ENCODE measurements at regions not wholly inside any gene's neighbourhood (a gene's known extent, or its start where the extent isn't known, plus 50 kb on each side); places are given as distances from the start of the nearest gene placed in this dataset.
"Not testable (repeated sequence)": the region's sequence is repeated elsewhere in the genome, so short reads cannot be mapped to it uniquely, and the experiment has no call there.

DNA sequence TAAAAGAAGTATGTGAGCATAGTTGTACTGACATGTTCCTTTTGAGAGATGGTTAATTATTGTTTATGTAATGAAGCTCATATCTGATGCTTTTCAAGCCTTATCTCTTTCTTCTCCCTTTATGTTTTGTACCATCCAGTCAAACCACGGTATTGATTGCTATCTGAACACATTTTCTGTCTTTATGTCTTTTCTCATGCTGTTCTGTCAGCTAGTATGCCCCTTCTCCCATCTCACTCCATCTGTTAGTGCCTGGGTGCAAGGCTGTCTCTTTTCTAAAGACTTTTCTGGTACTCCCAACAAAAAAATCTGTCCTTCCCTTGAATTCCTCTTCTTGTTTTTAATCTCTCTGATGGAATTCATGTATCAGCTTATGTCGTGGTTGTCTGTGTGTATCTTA lies 883.8 kb upstream of the IGFBP7 start:
- DNase-seq, result no peak

- no peak for DNase-seq
Measured at GRCh38 chr4:57989430-57989829, 879.2 kb upstream of the IGFBP7 start.

DNA sequence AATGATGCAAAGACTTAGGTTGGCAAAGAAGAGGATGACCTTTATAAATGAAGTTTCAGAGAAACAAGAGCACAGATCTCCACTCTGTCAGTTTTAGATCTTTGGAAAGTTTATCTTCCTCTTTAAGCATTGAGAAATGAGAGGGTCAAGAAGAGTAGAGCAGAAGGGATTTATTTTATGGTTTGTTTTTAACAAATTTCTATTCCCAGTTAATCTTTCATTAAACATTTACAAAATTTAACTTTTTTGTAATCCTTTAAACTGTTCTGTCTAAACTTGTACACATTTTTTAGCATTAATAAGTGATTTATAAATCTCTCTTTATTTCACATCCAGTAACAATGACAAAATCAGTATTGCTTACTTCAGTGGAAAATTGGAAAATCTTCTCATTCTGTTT lies 875.0 kb upstream of the IGFBP7 start:
- DNase-seq, result no peak

DNA sequence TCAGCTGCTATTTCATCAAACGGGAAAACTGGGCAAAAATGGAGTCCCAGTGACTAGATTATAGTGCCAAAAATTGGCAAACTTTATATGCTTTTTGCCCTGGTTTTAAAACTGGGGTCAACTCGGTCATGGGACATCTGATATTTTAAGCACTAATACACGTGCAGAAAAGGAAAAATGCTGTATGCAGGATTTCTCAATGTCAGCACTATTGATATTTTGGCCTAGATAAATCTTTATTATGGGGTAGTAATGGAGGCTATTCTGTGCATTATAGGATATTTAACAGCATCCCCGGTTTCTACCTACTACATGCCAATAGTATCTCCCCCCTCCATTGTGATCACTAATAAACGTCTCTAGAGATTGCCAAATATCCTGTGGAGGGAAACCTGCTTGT lies 870.9 kb upstream of the IGFBP7 start:
- DNase-seq, result no peak

GRCh38 chr4:57974821-57975220 lies 864.6 kb upstream of the IGFBP7 start:
- DNase-seq, result no peak

DNA sequence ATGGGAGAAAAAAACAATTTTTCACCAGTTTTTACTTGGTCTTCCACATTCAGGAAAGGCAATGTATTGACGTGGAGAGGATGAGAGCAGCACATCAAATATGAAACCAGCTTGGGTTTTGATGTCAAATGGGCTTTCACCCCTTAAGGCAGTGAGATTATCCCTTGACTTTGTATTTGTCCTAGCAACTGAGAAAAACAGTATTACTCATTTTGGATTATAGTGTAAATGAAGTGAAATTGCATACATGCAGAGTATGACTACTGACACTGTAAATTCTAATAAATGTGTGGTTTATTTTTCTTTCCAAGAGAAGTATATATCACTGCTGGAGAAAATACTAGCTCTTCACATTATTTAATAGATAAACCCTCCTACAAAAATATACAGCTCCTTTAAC lies 863.6 kb upstream of the IGFBP7 start:
- DNase-seq, result no peak

- peak; percentile 11 for DNase-seq
Measured at GRCh38 chr4:57971261-57971660, 861.1 kb upstream of the IGFBP7 start.

- DNase-seq, result no peak
Measured at GRCh38 chr4:57966987-57967760, 857.0 kb upstream of the IGFBP7 start.

- DNase-seq, result not testable (repeated sequence)
Measured at GRCh38 chr4:57965431-57965830, 855.2 kb upstream of the IGFBP7 start.

DNA sequence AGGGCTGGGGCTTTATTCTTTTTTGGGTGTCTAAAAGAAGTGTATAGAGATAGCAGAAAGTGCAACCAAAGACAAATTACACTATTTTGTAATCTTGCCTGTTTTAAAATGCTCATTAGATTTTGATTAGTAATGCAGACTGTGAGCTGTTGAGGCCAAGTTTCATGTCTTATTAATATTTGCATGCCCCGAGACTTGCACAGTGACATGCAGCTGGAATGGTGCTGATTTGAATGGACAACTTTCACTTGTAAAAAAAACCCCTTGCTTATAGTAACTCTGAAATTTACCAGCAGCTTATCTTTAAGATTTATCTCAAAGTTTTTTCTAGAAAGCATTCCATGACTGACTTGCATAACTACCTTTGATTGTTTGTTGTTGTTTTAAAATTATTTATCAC lies 835.1 kb upstream of the IGFBP7 start:
- DNase-seq, result no peak

DNA sequence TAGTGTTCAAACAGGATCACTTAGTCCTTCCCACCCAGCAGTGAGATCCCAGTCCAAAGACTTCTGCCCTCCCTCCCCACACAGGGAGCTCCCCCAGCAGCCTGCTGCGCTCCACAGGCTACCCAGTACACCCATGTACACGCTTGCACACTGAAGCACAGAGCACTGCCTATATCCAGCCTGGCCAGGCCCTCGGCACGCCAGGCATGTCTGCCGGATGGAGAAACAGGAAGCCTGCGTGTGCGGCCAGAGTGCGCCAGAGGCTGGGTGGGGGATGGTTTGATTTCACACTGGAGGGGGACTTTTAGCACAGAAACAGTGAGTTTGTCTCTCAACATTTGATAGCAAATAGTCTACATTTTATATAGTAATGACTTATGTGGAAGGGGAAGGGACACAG lies 833.5 kb upstream of the IGFBP7 start:
- DNase-seq, result no peak

DNA sequence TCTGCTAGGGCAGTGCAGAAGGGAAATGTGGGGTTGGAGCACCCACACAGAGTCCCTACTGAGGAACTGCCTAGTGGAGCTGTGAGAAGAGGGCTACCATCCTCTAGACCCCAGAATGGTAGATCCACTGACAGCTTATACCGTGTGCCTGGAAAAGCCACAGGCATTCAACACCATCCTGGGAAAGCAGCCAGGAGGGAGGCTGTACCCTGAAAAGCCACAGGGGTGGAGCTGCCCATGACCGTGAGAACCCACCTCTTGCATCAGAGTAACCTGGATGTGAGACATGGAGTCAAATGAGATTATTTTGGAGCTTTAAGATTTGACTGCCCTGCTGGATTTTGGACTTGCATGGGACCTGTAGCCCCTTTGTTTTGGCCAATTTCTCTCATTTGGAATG lies 827.1 kb upstream of the IGFBP7 start:
- not testable (repeated sequence) for DNase-seq

DNA sequence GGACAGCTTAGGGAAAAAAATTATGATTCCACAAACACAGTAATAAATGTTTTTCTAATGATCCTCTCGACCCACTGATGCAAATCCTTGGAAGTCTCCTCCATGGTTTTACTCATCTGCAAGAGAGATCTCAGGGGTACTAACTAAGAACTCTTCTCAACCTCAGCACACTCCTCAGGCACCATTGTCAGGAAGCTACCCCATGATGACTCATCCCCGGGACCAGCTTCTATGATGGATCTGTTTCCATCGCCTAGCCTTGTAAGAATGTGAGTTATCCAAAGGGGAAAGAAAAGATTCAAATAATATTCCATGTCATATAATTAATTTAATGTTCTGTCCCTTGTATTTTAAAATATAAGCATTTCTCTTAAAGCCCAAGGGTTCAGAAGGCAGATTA lies 816.1 kb upstream of the IGFBP7 start:
- DNase-seq, result no peak

- no peak for DNase-seq
Measured at GRCh38 chr4:57924951-57925350, 814.8 kb upstream of the IGFBP7 start.

GRCh38 chr4:57916479-57916878 lies 806.3 kb upstream of the IGFBP7 start:
- no peak for DNase-seq

GRCh38 chr4:57911203-57911602 lies 801.0 kb upstream of the IGFBP7 start:
- no peak for DNase-seq

DNA sequence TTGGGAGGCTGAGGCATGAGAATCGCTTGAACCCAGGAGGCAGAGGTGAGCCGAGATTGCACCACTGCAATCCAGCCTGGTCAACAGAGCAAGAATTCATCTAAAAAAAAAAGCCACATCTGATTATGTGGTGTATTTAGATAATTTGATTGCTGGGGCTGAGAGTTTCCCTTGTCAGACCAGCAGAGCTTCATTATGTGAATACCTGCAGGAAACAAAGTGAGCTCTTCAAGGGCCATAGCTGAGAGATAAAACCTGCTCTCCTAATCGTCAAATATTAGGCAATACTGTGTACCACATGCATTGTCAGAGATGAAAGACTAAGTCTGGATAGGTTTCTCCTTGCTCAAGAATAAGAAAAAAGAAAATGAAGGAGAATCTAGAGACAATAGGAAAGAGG lies 800.0 kb upstream of the IGFBP7 start:
- no peak for DNase-seq

- no peak for DNase-seq
Measured at GRCh38 chr4:57905965-57906364, 795.8 kb upstream of the IGFBP7 start.

- no peak for DNase-seq
Measured at GRCh38 chr4:57877047-57877458, 766.9 kb upstream of the IGFBP7 start.

DNA sequence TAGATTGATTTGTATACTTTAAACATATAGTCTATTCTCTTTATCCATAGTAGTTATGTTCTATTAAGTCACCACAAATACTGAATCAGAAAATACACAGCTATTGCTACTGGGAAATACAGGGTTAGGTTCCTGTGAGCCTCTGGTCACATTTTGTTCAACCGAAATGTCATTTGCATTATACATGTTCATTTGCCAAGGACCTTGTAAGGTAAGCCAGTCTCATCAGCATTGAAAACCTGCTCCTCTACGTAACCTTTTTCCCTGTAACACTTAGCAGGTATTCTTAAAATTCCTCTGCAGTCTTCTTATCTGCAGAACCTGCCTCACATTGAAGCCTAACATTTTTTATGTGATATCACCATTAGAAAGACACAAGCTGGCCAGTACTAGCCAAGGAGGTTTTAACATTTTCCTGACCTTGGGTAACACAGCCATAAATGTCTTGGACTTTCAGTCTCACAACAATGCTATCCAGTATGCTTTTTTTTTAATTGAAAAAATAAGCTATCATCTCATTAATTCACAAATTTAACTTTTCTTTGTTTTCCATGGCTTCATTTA lies 765.7 kb upstream of the IGFBP7 start:
- DNase-seq, result no peak

DNA sequence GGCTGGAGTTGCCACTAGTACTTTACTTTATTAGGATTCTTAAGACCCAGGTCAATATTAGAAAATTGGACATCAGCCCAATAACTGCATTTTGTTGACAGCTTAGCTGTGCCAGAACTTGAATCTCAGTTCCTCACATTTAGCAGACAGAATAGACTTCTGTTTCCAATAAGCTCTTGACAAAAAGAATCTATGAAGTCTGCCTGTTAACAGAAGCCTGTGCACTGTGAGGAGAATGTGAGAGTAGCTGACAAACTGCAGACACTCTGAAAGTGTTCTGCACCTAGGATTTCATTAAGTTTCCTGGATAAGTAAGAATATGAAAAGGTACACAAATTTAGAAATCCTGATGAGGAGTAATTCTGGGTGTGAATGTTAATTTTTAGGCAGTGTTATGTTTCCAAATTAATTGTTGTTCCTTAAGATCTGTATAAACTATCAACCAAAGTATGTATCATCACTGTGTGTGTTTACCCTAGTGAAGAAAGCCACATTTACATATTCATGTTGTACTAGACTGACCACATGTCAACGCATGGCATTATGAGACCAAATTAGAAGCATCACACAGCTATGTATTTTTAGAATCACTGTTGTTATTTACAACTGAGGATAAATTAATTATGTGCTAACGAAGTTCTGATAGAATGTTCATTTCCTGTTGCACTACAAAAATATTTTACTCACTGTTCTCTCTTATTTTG lies 756.4 kb upstream of the IGFBP7 start:
- DNase-seq, result no peak

DNA sequence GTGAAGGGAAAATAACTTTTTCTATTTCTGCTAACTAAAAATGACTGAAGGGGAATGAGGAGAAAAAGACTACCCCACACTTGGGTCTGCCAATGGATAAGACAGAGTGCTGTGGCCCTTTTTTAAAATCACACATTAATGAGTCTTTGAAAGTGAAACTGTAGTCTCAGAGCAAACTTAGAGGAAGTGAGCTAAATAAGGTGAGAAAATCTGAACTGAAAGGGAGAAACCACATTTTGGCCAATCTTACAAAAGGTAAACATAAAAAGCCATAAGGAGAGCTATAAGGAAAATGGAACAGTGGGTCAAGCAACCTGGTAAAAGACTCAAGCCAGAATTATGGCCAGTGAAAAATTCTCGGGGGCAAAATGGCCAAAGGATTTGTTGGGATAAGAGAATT lies 755.1 kb upstream of the IGFBP7 start:
- DNase-seq, result no peak

DNA sequence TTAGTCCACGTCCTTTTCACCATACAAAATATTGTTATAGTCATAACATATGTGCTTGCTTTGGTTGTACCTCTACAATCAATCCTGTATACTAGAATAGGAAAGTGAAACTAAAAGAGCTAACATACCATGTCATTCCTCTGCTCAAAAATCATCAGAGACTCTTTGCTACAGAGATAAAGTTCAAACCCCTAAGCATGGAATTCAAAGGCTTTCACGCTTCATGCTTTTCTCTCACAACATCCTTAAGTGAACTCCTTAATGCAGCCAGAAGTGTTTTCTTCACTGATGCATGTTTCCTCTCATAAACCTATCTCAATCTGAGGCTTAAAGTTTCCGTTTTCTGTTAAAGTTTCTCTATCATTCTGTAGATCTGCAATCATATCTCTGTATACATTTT lies 744.6 kb upstream of the IGFBP7 start:
- no peak for DNase-seq

DNA sequence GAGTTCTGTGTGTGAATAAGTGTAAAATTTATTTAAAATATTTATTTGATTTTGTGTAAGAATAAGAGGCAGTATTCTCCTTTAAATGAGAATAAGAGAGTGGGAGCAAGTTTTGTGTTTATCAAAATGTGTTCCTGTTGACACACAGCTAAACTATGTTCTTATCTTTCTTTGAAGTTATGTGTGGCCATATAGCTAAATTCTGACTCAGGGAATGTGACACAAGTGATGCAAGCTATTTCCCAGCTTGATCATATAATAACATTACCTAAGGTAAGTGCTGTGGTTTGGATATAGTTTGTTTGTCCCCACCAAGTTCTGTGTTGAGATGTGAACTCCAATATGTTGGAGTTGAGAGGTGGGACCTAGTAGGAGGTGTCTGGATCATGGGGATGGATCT lies 740.0 kb upstream of the IGFBP7 start:
- DNase-seq, result no peak

All from NCI-H510A treated with DMSO at 0.1 percent for 48 hours (cell line).